ENCODE measurements at regions not wholly inside any gene's neighbourhood (a gene's known extent, or its start where the extent isn't known, plus 50 kb on each side); places are given as distances from the start of the nearest gene placed in this dataset.

- H3K79me2 ChIP-seq (ENCODE audit: control insufficient read depth, insufficient read depth, low read length): no peaks in the 10 kb centered on the region
- H3K27ac ChIP-seq (ENCODE audit: insufficient read depth, low read length): no peak overlapping the region
- H3K4me3 ChIP-seq (replicated peaks in 1 of 4; ENCODE audit: control extremely low read depth in 1 of 4, insufficient read depth in 1 of 4, low read depth in 3 of 4, low read length in 4 of 4): no peak overlapping the region
- H3K9ac ChIP-seq (ENCODE audit: insufficient read depth, low read length): no peak overlapping the region
- TF ChIP-seq EZH2 (IDR thresholded peaks at IDR 0.05; ENCODE audit: low read length, missing control alignments) (no peak), CTCF (conservative IDR thresholded peaks at IDR 0.05 in 1 of 2, IDR thresholded peaks at IDR 0.05 in 1 of 2; ENCODE audit: low read depth in 1 of 2, low read length in 2 of 2) (no peak)
- H2AFZ ChIP-seq (ENCODE audit: low read length): no peak overlapping the region
- H3K9me3 ChIP-seq (ENCODE audit: control insufficient read depth, insufficient read depth, low read depth, low read length): no peaks in the 10 kb centered on the region
- H3K4me2 ChIP-seq (ENCODE audit: extremely low read depth, insufficient read depth, low read length): no peak overlapping the region
- no peaks in the 10 kb centered on the region for H3K4me1 ChIP-seq (ENCODE audit: control insufficient read depth, extremely low read depth, insufficient read depth, low read length)
- no peak for DNase-seq (ENCODE audit: low read depth in 2 of 2)
- peaks cover 3% of the 10 kb centered on the region for H3K27me3 ChIP-seq (ENCODE audit: control insufficient read depth, insufficient read depth, low read length)
- no peaks in the 10 kb centered on the region for H4K20me1 ChIP-seq (ENCODE audit: control insufficient read depth, extremely low read depth, insufficient read depth, low read length)
- H3K36me3 ChIP-seq (ENCODE audit: control insufficient read depth, insufficient read depth, low read length): no peaks in the 10 kb centered on the region
These were observed 285.0 kb upstream of the ZMIZ1 start for GRCh38 chr10:78783753-78784152.

GRCh38 chr10:78784546-78784945 lies 284.2 kb upstream of the ZMIZ1 start:
- Histone ChIP-seq H3K4me3 (replicated peaks in 1 of 4; ENCODE audit: control extremely low read depth in 1 of 4, insufficient read depth in 1 of 4, low read depth in 3 of 4, low read length in 4 of 4) (no peak overlapping the region), H3K4me1 (ENCODE audit: control insufficient read depth, extremely low read depth, insufficient read depth, low read length) (no peaks in the 10 kb centered on the region), H3K9me3 (ENCODE audit: control insufficient read depth, insufficient read depth, low read depth, low read length) (no peaks in the 10 kb centered on the region), H3K79me2 (ENCODE audit: control insufficient read depth, insufficient read depth, low read length) (no peaks in the 10 kb centered on the region), H3K4me2 (ENCODE audit: extremely low read depth, insufficient read depth, low read length) (no peak overlapping the region), H3K36me3 (ENCODE audit: control insufficient read depth, insufficient read depth, low read length) (no peaks in the 10 kb centered on the region), H2AFZ (ENCODE audit: low read length) (no peak overlapping the region), H4K20me1 (ENCODE audit: control insufficient read depth, extremely low read depth, insufficient read depth, low read length) (no peaks in the 10 kb centered on the region), H3K27ac (ENCODE audit: insufficient read depth, low read length) (no peak overlapping the region), H3K9ac (ENCODE audit: insufficient read depth, low read length) (no peak overlapping the region), H3K27me3 (ENCODE audit: control insufficient read depth, insufficient read depth, low read length) (peaks cover 3% of the 10 kb centered on the region)
- DNase-seq (ENCODE audit: low read depth in 2 of 2): no peak
- no peak for TF ChIP-seq EZH2 (IDR thresholded peaks at IDR 0.05; ENCODE audit: low read length, missing control alignments)
- TF ChIP-seq CTCF (conservative IDR thresholded peaks at IDR 0.05 in 1 of 2, IDR thresholded peaks at IDR 0.05 in 1 of 2; ENCODE audit: low read depth in 1 of 2, low read length in 2 of 2): no peak

- H3K27me3 ChIP-seq (ENCODE audit: control insufficient read depth, insufficient read depth, low read length): peaks cover 3% of the 10 kb centered on the region
- H3K9ac ChIP-seq (ENCODE audit: insufficient read depth, low read length): no peak overlapping the region
These were observed 283.7 kb upstream of the ZMIZ1 start for GRCh38 chr10:78785066-78785465.

More at GRCh38 chr10:78785066-78785465, 283.7 kb upstream of the ZMIZ1 start:
- H3K4me2 ChIP-seq (ENCODE audit: extremely low read depth, insufficient read depth, low read length): no peak overlapping the region
- DNase-seq (ENCODE audit: low read depth in 2 of 2): no peak
- H3K27ac ChIP-seq (ENCODE audit: insufficient read depth, low read length): no peak overlapping the region
- H3K9me3 ChIP-seq (ENCODE audit: control insufficient read depth, insufficient read depth, low read depth, low read length): no peaks in the 10 kb centered on the region
- H3K36me3 ChIP-seq (ENCODE audit: control insufficient read depth, insufficient read depth, low read length): no peaks in the 10 kb centered on the region
- no peaks in the 10 kb centered on the region for H3K79me2 ChIP-seq (ENCODE audit: control insufficient read depth, insufficient read depth, low read length)
- no peaks in the 10 kb centered on the region for H4K20me1 ChIP-seq (ENCODE audit: control insufficient read depth, extremely low read depth, insufficient read depth, low read length)
- no peak for TF ChIP-seq CTCF (conservative IDR thresholded peaks at IDR 0.05 in 1 of 2, IDR thresholded peaks at IDR 0.05 in 1 of 2; ENCODE audit: low read depth in 1 of 2, low read length in 2 of 2)
- TF ChIP-seq EZH2 (IDR thresholded peaks at IDR 0.05; ENCODE audit: low read length, missing control alignments): no peak
- no peak overlapping the region for H2AFZ ChIP-seq (ENCODE audit: low read length)
- no peak overlapping the region for H3K4me3 ChIP-seq (replicated peaks in 1 of 4; ENCODE audit: control extremely low read depth in 1 of 4, insufficient read depth in 1 of 4, low read depth in 3 of 4, low read length in 4 of 4)
- no peaks in the 10 kb centered on the region for H3K4me1 ChIP-seq (ENCODE audit: control insufficient read depth, extremely low read depth, insufficient read depth, low read length)
